BE2C (cell line): ENCODE measurements at regions not wholly inside any gene's neighbourhood (a gene's known extent, or its start where the extent isn't known, plus 50 kb on each side); places are given as distances from the start of the nearest gene placed in this dataset.
"Not testable (repeated sequence)": the region's sequence is repeated elsewhere in the genome, so short reads cannot be mapped to it uniquely, and the experiment has no call there.

ENCODE experiments used
- DNase-seq: peaks from one replicate; pipeline ENCODE4 v3.0.0-alpha.2; 2020
- H3K27me3 ChIP-seq: fragments of 250-450 bp; sonication (Bioruptor Pico); 2 replicates; pipeline ENCODE4 v1.5.1; 2020; ENCODE audit warnings: mild to moderate bottlenecking
- H3K36me3 ChIP-seq: fragments of 250-450 bp; sonication (Bioruptor Pico); 2 replicates; pipeline ENCODE4 v1.5.1; 2020; ENCODE audit warnings: mild to moderate bottlenecking
- H3K4me1 ChIP-seq: fragments of 250-450 bp; sonication (Bioruptor Pico); 2 replicates; pipeline ENCODE4 v1.5.1; 2020
- H3K4me3 ChIP-seq: 2 replicates; pipeline ENCODE4 v1.5.1; 2011; ENCODE audit warnings: low read depth, low read length
- H3K9me3 ChIP-seq: fragments of 250-450 bp; sonication (Bioruptor Pico); 2 replicates; pipeline ENCODE4 v1.5.1; 2020
- TF ChIP-seq, protein P1 (sequence below): IDR thresholded peaks from 2 replicates; pipeline ENCODE4 v1.5.1; 2012; ENCODE audit warnings: mild to moderate bottlenecking, low read depth, low read length

- Histone ChIP-seq H3K9me3 (no peaks in the 10 kb centered on the region), H3K4me3 (no peak overlapping the region), H3K27me3 (no peaks in the 10 kb centered on the region), H3K4me1 (no peaks in the 10 kb centered on the region), H3K36me3 (no peaks in the 10 kb centered on the region)
- no peak for DNase-seq
- TF ChIP-seq, protein P1, sequence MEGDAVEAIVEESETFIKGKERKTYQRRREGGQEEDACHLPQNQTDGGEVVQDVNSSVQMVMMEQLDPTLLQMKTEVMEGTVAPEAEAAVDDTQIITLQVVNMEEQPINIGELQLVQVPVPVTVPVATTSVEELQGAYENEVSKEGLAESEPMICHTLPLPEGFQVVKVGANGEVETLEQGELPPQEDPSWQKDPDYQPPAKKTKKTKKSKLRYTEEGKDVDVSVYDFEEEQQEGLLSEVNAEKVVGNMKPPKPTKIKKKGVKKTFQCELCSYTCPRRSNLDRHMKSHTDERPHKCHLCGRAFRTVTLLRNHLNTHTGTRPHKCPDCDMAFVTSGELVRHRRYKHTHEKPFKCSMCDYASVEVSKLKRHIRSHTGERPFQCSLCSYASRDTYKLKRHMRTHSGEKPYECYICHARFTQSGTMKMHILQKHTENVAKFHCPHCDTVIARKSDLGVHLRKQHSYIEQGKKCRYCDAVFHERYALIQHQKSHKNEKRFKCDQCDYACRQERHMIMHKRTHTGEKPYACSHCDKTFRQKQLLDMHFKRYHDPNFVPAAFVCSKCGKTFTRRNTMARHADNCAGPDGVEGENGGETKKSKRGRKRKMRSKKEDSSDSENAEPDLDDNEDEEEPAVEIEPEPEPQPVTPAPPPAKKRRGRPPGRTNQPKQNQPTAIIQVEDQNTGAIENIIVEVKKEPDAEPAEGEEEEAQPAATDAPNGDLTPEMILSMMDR, result no peak
Observed at GRCh38 chr2:111668741-111669140, 215.3 kb downstream of the ANAPC1 start.

GRCh38 chr2:111669928-111670695 is 213.9 kb downstream of the ANAPC1 start:
- no peak for DNase-seq
- Histone ChIP-seq H3K4me1 (no peaks in the 10 kb centered on the region), H3K36me3 (no peaks in the 10 kb centered on the region), H3K9me3 (no peaks in the 10 kb centered on the region), H3K27me3 (no peaks in the 10 kb centered on the region), H3K4me3 (no peak overlapping the region)
- TF ChIP-seq, protein P1, result no peak

GRCh38 chr2:111670776-111671175 is 213.2 kb downstream of the ANAPC1 start:
- Histone ChIP-seq H3K4me3 (no peak overlapping the region), H3K4me1 (no peaks in the 10 kb centered on the region), H3K36me3 (no peaks in the 10 kb centered on the region), H3K9me3 (no peaks in the 10 kb centered on the region), H3K27me3 (no peaks in the 10 kb centered on the region)
- DNase-seq, result no peak
- TF ChIP-seq, protein P1, result no peak

GRCh38 chr2:111671426-111672150 is 212.4 kb downstream of the ANAPC1 start:
- no peaks in the 10 kb centered on the region for H3K4me1 ChIP-seq
- H3K9me3 ChIP-seq, result no peaks in the 10 kb centered on the region
- H3K27me3 ChIP-seq, result no peaks in the 10 kb centered on the region
- no peak for DNase-seq
- H3K4me3 ChIP-seq, result no peak overlapping the region
- TF ChIP-seq, protein P1, result no peak
- H3K36me3 ChIP-seq, result no peaks in the 10 kb centered on the region

- not testable (repeated sequence) for H3K9me3 ChIP-seq, H3K4me3 ChIP-seq, DNase-seq, H3K36me3 ChIP-seq, H3K27me3 ChIP-seq, H3K4me1 ChIP-seq
Observed at GRCh38 chr2:111672641-111673040, 211.4 kb downstream of the ANAPC1 start.

DNA sequence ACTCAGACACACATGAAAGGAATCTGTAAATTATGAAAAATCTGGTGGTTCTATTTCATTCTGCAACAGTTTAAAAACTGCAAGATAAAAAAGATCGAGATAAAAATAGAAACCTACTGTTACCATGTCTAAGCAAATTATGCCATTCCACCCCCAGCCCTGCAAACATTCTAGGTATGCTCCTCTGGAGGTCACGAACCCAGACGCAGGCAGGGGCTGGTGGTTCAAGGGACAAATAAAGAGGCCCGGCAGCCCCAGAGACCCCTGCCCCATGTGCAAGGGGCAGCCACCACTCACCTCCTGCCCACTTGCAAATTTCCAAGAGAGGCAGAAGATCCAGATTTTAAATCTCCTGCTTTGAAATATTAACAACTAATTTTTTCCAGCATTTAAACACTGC is 210.5 kb downstream of the ANAPC1 start:
- Histone ChIP-seq H3K9me3 (no peaks in the 10 kb centered on the region), H3K27me3 (no peaks in the 10 kb centered on the region), H3K4me1 (no peaks in the 10 kb centered on the region), H3K4me3 (no peak overlapping the region), H3K36me3 (no peaks in the 10 kb centered on the region)
- TF ChIP-seq, protein P1, result no peak
- DNase-seq, result no peak
